LNCaP clone FGC (cell line): ENCODE measurements at regions not wholly inside any gene's neighbourhood (a gene's known extent, or its start where the extent isn't known, plus 50 kb on each side); places are given as distances from the start of the nearest gene placed in this dataset.

Experiments
- DNase-seq: peaks from one replicate; pipeline ENCODE4 v3.0.0-alpha.2; 2011; ENCODE audit warnings: low read depth
- H3K4me3 ChIP-seq: 2 replicates; pipeline ENCODE4 v1.5.1; 2011; ENCODE audit warnings: mild to moderate bottlenecking, low read depth, low read length, control low read depth
- CTCF ChIP-seq: IDR thresholded peaks from 2 replicates; pipeline ENCODE4 v1.5.1; 2012; ENCODE audit warnings: mild to moderate bottlenecking; ENCODE audit not compliant: control insufficient read depth, insufficient read depth; ENCODE audit errors: extremely low read depth

GRCh38 chr2:42843131-42843530 lies 50.7 kb upstream of the HAAO start:
- no peak for DNase-seq
- H3K4me3 ChIP-seq: no peak overlapping the region
- TF ChIP-seq CTCF: no peak

- no peak overlapping the region for H3K4me3 ChIP-seq
- DNase-seq: no peak
- no peak for TF ChIP-seq CTCF
Measured at GRCh38 chr2:42842466-42842865, 50.1 kb upstream of the HAAO start.
